ENCODE measurements at regions not wholly inside any gene's neighbourhood (a gene's known extent, or its start where the extent isn't known, plus 50 kb on each side); places are given as distances from the start of the nearest gene placed in this dataset.

GRCh38 chr13:44172281-44172810 is 201.3 kb upstream of the SERP2 start:
- Histone ChIP-seq H3K27ac (ENCODE audit: low read length) (no peak overlapping the region), H3K9me3 (ENCODE audit: control insufficient read depth, low read depth, low read length) (no peaks in the 10 kb centered on the region), H3K4me1 (ENCODE audit: control insufficient read depth, low read depth, low read length) (no peaks in the 10 kb centered on the region), H3K9ac (ENCODE audit: low read length) (no peak overlapping the region), H3K4me3 (ENCODE audit: low read length) (no peak overlapping the region), H3K36me3 (ENCODE audit: control insufficient read depth, low read depth, low read length) (no peaks in the 10 kb centered on the region), H3K27me3 (ENCODE audit: control insufficient read depth, insufficient read depth, low read length) (no peaks in the 10 kb centered on the region)

DNA sequence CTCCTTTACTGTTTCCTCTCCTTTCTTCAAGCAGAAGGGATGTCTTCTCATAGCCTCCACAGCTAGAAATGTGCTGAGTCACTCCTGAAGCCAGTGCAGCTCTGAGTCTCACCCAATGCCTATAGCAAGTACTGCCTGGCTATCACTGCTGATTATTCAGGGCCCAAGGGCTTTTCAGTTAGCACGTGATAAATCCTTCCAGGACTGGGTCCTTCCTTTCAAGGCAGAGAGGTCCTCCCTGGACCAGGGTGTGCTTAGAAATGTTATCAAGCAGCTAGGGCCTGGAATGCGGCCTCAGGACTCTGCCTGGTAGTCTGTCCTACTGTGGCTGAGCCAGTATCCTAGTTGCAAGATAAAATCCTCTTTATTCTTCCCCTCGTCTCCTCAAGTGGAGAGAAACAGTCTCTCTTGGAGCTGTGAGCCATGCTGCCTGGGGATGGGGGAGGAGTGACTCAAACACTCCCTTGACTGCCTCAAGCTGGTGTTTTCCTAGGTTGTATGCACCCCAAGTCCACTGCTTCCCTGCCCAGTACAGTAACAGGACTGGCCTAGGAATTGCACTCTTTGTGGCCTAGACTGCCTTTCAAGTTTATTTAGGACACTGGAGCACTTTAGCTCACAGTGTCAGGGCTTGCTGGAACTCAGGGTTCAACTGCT is 198.7 kb upstream of the SERP2 start:
- Histone ChIP-seq H3K36me3 (ENCODE audit: control insufficient read depth, low read depth, low read length) (no peaks in the 10 kb centered on the region), H3K9me3 (ENCODE audit: control insufficient read depth, low read depth, low read length) (no peaks in the 10 kb centered on the region), H3K4me3 (ENCODE audit: low read length) (no peak overlapping the region), H3K27me3 (ENCODE audit: control insufficient read depth, insufficient read depth, low read length) (no peaks in the 10 kb centered on the region), H3K9ac (ENCODE audit: low read length) (no peak overlapping the region), H3K27ac (ENCODE audit: low read length) (no peak overlapping the region), H3K4me1 (ENCODE audit: control insufficient read depth, low read depth, low read length) (no peaks in the 10 kb centered on the region)

DNA sequence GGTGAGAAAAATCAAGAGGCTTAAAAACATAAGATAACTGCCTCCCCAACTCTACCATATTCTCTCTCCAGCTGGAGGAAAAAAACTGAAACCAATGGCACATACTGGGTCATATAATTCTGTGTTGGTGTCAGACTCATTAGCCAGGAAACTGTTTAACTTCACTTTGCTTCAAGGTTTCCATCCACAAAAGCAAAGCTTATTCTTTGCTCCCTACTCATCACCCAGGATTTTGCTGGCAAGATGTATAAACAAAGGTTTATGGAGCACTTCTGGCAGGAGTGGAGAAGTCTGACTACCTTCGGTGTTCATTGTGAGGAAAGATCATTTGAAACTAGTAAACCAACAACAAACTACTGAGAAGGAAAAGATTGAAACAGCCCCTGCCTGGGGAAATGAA is 197.5 kb upstream of the SERP2 start:
- H3K9ac ChIP-seq (ENCODE audit: low read length), result no peak overlapping the region
- H3K4me1 ChIP-seq (ENCODE audit: control insufficient read depth, low read depth, low read length), result no peaks in the 10 kb centered on the region
- H3K27ac ChIP-seq (ENCODE audit: low read length), result no peak overlapping the region
- no peak overlapping the region for H3K4me3 ChIP-seq (ENCODE audit: low read length)
- no peaks in the 10 kb centered on the region for H3K9me3 ChIP-seq (ENCODE audit: control insufficient read depth, low read depth, low read length)
- no peaks in the 10 kb centered on the region for H3K36me3 ChIP-seq (ENCODE audit: control insufficient read depth, low read depth, low read length)
- H3K27me3 ChIP-seq (ENCODE audit: control insufficient read depth, insufficient read depth, low read length), result no peaks in the 10 kb centered on the region

DNA sequence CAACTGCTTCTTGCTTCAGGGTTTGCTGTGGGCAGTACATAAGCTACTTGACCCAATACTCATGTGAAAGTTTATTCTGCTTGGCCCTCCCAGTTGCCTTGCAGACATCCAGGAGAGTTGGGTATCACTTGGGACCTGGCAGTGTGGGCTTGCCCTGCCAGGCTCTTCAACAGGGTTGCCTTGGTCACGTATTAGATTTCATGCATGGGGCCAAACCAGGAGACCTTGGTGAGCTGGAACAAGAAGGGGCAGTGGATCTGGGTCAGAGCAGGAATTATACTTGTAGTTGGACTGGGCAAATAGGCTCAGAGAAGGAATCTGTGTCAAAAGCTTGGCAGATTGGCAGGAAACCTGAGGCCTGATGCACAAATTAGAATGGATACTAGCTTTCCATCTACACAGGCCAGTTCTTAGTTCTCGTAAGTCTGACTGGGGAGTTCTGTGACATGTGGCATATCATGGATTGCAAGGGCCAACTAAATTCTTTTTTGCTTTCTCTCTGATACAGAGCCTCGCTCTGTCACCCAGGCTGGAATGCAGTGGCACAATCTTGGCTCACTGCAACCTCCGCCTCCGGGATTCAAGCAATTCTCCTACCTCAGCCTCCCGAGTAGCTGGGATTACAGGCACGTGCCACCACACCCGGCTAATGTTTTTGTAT is 192.6 kb upstream of the SERP2 start:
- Histone ChIP-seq H3K36me3 (ENCODE audit: control insufficient read depth, low read depth, low read length) (no peaks in the 10 kb centered on the region), H3K9ac (ENCODE audit: low read length) (no peak overlapping the region), H3K4me3 (ENCODE audit: low read length) (no peak overlapping the region), H3K27ac (ENCODE audit: low read length) (no peak overlapping the region), H3K9me3 (ENCODE audit: control insufficient read depth, low read depth, low read length) (no peaks in the 10 kb centered on the region), H3K4me1 (ENCODE audit: control insufficient read depth, low read depth, low read length) (no peaks in the 10 kb centered on the region), H3K27me3 (ENCODE audit: control insufficient read depth, insufficient read depth, low read length) (no peaks in the 10 kb centered on the region)

DNA sequence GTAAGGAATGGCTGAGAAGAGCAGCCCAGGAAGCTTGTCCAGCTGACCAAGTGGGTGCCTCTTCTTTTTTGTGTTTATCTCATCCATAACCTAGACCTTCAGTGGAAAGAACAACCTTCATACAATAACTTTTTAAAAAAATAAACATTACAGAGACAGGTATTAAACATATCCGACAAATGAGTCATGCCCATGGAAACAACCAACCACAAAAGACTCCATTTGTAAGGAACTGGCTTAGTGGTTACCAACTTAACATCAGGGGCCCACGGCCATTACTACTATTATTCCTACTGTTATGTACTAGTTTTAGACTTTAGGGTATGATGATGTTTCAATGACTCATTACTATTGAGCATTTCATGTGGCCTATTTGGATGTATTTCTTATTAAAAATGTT is 191.7 kb upstream of the SERP2 start:
- no peak overlapping the region for H3K27ac ChIP-seq (ENCODE audit: low read length)
- no peak overlapping the region for H3K4me3 ChIP-seq (ENCODE audit: low read length)
- no peaks in the 10 kb centered on the region for H3K27me3 ChIP-seq (ENCODE audit: control insufficient read depth, insufficient read depth, low read length)
- H3K36me3 ChIP-seq (ENCODE audit: control insufficient read depth, low read depth, low read length), result no peaks in the 10 kb centered on the region
- no peaks in the 10 kb centered on the region for H3K9me3 ChIP-seq (ENCODE audit: control insufficient read depth, low read depth, low read length)
- no peak overlapping the region for H3K9ac ChIP-seq (ENCODE audit: low read length)
- H3K4me1 ChIP-seq (ENCODE audit: control insufficient read depth, low read depth, low read length), result no peaks in the 10 kb centered on the region

DNA sequence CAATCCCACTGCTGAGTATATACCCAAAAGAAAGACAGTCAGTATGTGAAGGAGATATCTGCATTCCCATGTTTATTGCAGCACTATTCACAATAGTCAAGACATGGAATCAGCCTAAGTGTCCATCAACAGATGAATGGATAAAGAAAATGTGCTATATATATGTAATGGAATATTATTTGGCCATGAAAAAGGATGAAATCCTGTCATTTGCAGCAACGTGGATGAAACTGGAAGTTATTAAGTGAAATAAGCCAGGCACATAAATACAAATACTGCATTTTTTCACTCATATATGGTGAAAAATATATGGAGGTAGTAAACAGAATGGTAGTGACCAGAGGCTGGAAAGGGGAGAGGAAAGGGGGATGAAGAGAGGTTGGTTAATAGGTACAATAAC is 188.9 kb upstream of the SERP2 start:
- no peak overlapping the region for H3K27ac ChIP-seq (ENCODE audit: low read length)
- H3K9ac ChIP-seq (ENCODE audit: low read length), result no peak overlapping the region
- H3K4me3 ChIP-seq (ENCODE audit: low read length), result no peak overlapping the region
- no peaks in the 10 kb centered on the region for H3K27me3 ChIP-seq (ENCODE audit: control insufficient read depth, insufficient read depth, low read length)
- H3K36me3 ChIP-seq (ENCODE audit: control insufficient read depth, low read depth, low read length), result no peaks in the 10 kb centered on the region
- H3K4me1 ChIP-seq (ENCODE audit: control insufficient read depth, low read depth, low read length), result no peaks in the 10 kb centered on the region
- no peaks in the 10 kb centered on the region for H3K9me3 ChIP-seq (ENCODE audit: control insufficient read depth, low read depth, low read length)

DNA sequence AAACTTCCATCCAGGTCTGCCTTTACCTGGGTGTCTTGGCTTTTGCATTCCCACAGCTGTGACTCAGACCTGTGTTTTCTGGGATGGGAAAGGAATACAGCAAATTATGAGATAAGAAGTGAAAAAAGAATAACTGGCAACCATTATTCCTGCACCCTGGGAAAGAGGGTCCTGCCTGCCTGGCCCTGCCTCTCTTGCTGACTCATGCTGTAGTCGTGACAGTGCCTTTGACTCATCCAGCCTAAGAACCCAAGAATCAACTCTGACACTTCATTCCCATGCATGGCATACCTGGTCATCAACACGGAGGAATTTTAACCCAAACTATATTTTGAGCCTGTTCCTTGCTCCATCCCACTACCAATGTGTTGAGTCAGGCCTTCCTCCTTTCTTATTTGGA is 185.4 kb upstream of the SERP2 start:
- H3K9ac ChIP-seq (ENCODE audit: low read length), result no peak overlapping the region
- no peaks in the 10 kb centered on the region for H3K4me1 ChIP-seq (ENCODE audit: control insufficient read depth, low read depth, low read length)
- H3K4me3 ChIP-seq (ENCODE audit: low read length), result no peak overlapping the region
- H3K27ac ChIP-seq (ENCODE audit: low read length), result no peak overlapping the region
- H3K27me3 ChIP-seq (ENCODE audit: control insufficient read depth, insufficient read depth, low read length), result no peaks in the 10 kb centered on the region
- H3K36me3 ChIP-seq (ENCODE audit: control insufficient read depth, low read depth, low read length), result no peaks in the 10 kb centered on the region
- H3K9me3 ChIP-seq (ENCODE audit: control insufficient read depth, low read depth, low read length), result no peaks in the 10 kb centered on the region

- no peaks in the 10 kb centered on the region for H3K27me3 ChIP-seq (ENCODE audit: control insufficient read depth, insufficient read depth, low read length)
- H3K27ac ChIP-seq (ENCODE audit: low read length), result no peak overlapping the region
- H3K4me3 ChIP-seq (ENCODE audit: low read length), result no peak overlapping the region
- no peak overlapping the region for H3K9ac ChIP-seq (ENCODE audit: low read length)
- H3K36me3 ChIP-seq (ENCODE audit: control insufficient read depth, low read depth, low read length), result no peaks in the 10 kb centered on the region
- no peaks in the 10 kb centered on the region for H3K4me1 ChIP-seq (ENCODE audit: control insufficient read depth, low read depth, low read length)
- no peaks in the 10 kb centered on the region for H3K9me3 ChIP-seq (ENCODE audit: control insufficient read depth, low read depth, low read length)
These were observed 184.5 kb upstream of the SERP2 start for GRCh38 chr13:44189085-44189484.

- no peak overlapping the region for H3K9ac ChIP-seq (ENCODE audit: low read length)
- no peaks in the 10 kb centered on the region for H3K36me3 ChIP-seq (ENCODE audit: control insufficient read depth, low read depth, low read length)
- no peaks in the 10 kb centered on the region for H3K27me3 ChIP-seq (ENCODE audit: control insufficient read depth, insufficient read depth, low read length)
- no peaks in the 10 kb centered on the region for H3K9me3 ChIP-seq (ENCODE audit: control insufficient read depth, low read depth, low read length)
- H3K27ac ChIP-seq (ENCODE audit: low read length), result no peak overlapping the region
- H3K4me3 ChIP-seq (ENCODE audit: low read length), result no peak overlapping the region
- H3K4me1 ChIP-seq (ENCODE audit: control insufficient read depth, low read depth, low read length), result no peaks in the 10 kb centered on the region
These were observed 182.5 kb upstream of the SERP2 start for GRCh38 chr13:44191103-44191502.

- no peak overlapping the region for H3K9ac ChIP-seq (ENCODE audit: low read length)
- no peak overlapping the region for H3K27ac ChIP-seq (ENCODE audit: low read length)
- no peaks in the 10 kb centered on the region for H3K36me3 ChIP-seq (ENCODE audit: control insufficient read depth, low read depth, low read length)
- no peaks in the 10 kb centered on the region for H3K9me3 ChIP-seq (ENCODE audit: control insufficient read depth, low read depth, low read length)
- H3K4me1 ChIP-seq (ENCODE audit: control insufficient read depth, low read depth, low read length), result no peaks in the 10 kb centered on the region
- no peak overlapping the region for H3K4me3 ChIP-seq (ENCODE audit: low read length)
- no peaks in the 10 kb centered on the region for H3K27me3 ChIP-seq (ENCODE audit: control insufficient read depth, insufficient read depth, low read length)
These were observed 182.0 kb upstream of the SERP2 start for GRCh38 chr13:44191504-44192171.

DNA sequence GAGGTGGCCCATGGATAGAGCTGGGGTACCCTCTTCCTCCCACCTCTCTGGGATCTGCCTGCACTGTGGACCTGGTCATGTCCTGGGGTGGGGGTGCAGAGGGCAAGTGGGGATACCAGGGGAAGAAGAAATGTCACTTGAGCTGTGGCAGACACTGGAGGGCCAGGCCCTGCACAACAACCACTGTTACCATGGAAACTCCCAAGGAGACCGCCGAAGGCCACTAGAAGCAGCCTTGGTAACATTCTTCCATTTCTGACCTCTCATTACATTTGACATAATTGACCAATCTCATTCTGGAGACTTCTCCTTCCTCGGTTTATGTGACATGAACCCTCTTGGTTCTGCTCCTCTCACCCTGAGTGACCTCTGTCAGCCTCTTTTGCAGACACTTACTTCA is 179.9 kb upstream of the SERP2 start:
- H3K27me3 ChIP-seq (ENCODE audit: control insufficient read depth, insufficient read depth, low read length), result no peaks in the 10 kb centered on the region
- H3K4me3 ChIP-seq (ENCODE audit: low read length), result no peak overlapping the region
- H3K9me3 ChIP-seq (ENCODE audit: control insufficient read depth, low read depth, low read length), result no peaks in the 10 kb centered on the region
- H3K27ac ChIP-seq (ENCODE audit: low read length), result no peak overlapping the region
- H3K36me3 ChIP-seq (ENCODE audit: control insufficient read depth, low read depth, low read length), result no peaks in the 10 kb centered on the region
- no peak overlapping the region for H3K9ac ChIP-seq (ENCODE audit: low read length)
- H3K4me1 ChIP-seq (ENCODE audit: control insufficient read depth, low read depth, low read length), result no peaks in the 10 kb centered on the region
